ENCODE measurements at regions not wholly inside any gene's neighbourhood (a gene's known extent, or its start where the extent isn't known, plus 50 kb on each side); places are given as distances from the start of the nearest gene placed in this dataset.

DNA sequence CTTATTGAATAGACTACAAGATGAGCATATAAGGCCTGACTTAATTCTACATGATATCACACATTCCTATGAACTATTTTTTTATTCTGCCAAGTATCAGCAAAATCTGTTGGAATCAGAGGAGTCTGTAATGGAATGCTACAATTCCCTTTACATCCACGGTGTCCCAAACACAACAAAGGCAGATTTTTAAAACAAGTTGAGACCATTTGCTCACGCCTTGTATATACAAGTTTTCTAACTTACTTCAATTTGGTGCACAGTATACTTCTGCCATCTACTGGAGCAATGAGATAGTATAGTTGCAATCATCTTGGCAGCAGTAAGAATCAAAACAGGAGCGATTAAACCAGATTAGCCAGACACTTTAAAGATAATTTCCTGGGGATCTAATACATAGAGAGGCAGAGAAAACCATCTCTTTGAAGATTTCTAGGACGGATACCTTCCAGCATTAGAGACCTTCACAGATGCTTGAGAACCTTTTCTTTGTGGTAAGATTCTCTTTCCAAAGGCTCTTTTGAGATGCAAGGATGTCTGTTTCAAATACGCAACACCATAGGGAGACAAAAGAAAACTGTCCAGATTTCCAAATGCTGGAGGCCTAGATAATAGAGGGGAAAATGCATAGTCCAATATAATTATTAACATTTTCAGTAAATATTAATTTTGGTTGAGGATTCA, 302.0 kb upstream of the MIR17HG start:
- TF ChIP-seq, protein P1, sequence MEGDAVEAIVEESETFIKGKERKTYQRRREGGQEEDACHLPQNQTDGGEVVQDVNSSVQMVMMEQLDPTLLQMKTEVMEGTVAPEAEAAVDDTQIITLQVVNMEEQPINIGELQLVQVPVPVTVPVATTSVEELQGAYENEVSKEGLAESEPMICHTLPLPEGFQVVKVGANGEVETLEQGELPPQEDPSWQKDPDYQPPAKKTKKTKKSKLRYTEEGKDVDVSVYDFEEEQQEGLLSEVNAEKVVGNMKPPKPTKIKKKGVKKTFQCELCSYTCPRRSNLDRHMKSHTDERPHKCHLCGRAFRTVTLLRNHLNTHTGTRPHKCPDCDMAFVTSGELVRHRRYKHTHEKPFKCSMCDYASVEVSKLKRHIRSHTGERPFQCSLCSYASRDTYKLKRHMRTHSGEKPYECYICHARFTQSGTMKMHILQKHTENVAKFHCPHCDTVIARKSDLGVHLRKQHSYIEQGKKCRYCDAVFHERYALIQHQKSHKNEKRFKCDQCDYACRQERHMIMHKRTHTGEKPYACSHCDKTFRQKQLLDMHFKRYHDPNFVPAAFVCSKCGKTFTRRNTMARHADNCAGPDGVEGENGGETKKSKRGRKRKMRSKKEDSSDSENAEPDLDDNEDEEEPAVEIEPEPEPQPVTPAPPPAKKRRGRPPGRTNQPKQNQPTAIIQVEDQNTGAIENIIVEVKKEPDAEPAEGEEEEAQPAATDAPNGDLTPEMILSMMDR (conservative IDR thresholded peaks at IDR 0.05; ENCODE audit: low read depth, low read length) = no peak
- TF ChIP-seq ELK1 (IDR thresholded peaks at IDR 0.05; ENCODE audit: borderline replicate concordance, low read depth, low read length) = no peak

Data from IMR-90 (cell line).